ENCODE measurements at regions not wholly inside any gene's neighbourhood (a gene's known extent, or its start where the extent isn't known, plus 50 kb on each side); places are given as distances from the start of the nearest gene placed in this dataset.

DNA sequence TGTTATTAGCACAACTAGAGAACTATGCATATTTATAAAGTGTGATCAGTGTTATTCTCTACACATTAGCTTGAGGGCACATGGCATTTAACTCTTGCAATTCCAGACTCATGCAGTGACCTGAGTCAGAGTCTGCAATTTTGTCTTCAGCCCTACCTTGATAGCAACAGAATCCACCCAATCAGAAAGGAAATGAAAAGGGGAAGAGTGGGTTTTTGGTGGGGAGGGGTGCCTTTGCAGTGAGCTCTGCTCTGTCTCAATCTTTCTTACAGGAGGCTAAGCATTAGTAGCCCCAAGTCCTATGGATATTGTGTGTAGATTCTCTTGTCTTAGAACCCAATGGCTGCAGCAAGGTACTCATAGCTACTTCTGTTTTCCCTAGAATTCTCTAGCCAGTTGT is 489.2 kb downstream of the DHX35 start:
- H3K36me3 ChIP-seq (ENCODE audit: low read depth) = no peaks in the 10 kb centered on the region
- CTCF ChIA-PET = no interaction called here
- H3F3A ChIP-seq (ENCODE audit: insufficient read depth, low read depth) = no peaks in the 10 kb centered on the region
- no peak overlapping the region for H2AFZ ChIP-seq
- intact Hi-C loops (cut with micrococcal nuclease; ENCODE audit: unreplicated experiment) = no loop called here
- H4K20me1 ChIP-seq (ENCODE audit: insufficient read depth) = no peaks in the 10 kb centered on the region
- H3K27me3 ChIP-seq (ENCODE audit: insufficient read depth, low read depth) = no peaks in the 10 kb centered on the region
- H3K4me1 ChIP-seq (replicated peaks; ENCODE audit: insufficient read depth) = no peaks in the 10 kb centered on the region
- H3K9me2 ChIP-seq (ENCODE audit: insufficient read depth) = no peaks in the 10 kb centered on the region
- no peak for TF ChIP-seq EZH2 (IDR thresholded peaks at IDR 0.05; ENCODE audit: low read depth)
- TF ChIP-seq, protein P1, sequence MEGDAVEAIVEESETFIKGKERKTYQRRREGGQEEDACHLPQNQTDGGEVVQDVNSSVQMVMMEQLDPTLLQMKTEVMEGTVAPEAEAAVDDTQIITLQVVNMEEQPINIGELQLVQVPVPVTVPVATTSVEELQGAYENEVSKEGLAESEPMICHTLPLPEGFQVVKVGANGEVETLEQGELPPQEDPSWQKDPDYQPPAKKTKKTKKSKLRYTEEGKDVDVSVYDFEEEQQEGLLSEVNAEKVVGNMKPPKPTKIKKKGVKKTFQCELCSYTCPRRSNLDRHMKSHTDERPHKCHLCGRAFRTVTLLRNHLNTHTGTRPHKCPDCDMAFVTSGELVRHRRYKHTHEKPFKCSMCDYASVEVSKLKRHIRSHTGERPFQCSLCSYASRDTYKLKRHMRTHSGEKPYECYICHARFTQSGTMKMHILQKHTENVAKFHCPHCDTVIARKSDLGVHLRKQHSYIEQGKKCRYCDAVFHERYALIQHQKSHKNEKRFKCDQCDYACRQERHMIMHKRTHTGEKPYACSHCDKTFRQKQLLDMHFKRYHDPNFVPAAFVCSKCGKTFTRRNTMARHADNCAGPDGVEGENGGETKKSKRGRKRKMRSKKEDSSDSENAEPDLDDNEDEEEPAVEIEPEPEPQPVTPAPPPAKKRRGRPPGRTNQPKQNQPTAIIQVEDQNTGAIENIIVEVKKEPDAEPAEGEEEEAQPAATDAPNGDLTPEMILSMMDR (conservative IDR thresholded peaks at IDR 0.05) = no peak
- no peak overlapping the region for H3K4me3 ChIP-seq
- no peak overlapping the region for H3K27ac ChIP-seq
- H3K4me2 ChIP-seq = no peak overlapping the region
- DNase-seq = no peak
- BruUV-seq (replicated peaks) = no TSS peak
- no peaks in the 10 kb centered on the region for H3K79me2 ChIP-seq (ENCODE audit: low read depth)
- H3K9me3 ChIP-seq (ENCODE audit: insufficient read depth, low read depth) = no peaks in the 10 kb centered on the region
- POLR2A ChIA-PET (ENCODE audit: unreplicated experiment) = no interaction called here

DNA sequence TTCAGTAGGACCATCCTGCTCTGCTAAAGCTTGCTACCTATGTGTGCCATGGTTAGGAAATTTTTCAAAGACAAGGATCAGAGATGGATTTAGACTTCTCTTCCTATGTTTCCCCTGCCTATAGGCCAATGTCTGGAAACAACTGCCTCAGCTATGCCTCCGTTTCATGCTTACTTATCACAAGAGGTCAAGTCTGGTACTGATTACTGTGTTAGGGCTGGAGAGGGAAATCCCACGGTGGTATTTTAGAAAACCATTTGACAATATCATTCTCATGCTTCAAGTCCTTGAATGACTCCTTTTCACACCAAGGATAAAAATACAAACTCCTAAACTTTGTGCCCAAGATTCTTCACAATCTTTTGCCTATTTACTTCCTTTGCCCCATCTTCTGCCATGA is 484.3 kb downstream of the DHX35 start:
- CTCF ChIA-PET = no interaction called here
- intact Hi-C loops (cut with micrococcal nuclease; ENCODE audit: unreplicated experiment) = no loop called here
- TF ChIP-seq, protein P1 (conservative IDR thresholded peaks at IDR 0.05) = no peak
- TF ChIP-seq EZH2 (IDR thresholded peaks at IDR 0.05; ENCODE audit: low read depth) = no peak

DNA sequence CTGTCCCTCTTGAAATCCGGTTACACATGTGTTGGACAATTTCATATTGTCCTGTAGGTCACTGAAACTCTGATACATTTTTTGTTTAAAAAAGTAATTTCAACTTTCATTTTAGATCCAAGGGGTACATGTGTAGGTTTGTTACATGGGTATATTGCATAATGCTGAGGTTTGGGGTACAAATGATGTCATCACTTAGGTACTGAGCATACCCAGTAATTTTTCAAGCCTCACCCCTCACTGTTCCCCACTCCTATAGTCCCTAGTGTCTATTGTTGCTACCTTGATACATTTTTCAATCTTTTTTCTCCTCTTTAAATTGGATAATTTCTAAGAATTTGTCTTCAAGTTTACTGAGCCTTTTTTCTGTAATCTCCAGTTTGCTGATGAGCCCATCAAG is 483.0 kb downstream of the DHX35 start:
- H3K4me3 ChIP-seq = no peak overlapping the region
- no peaks in the 10 kb centered on the region for H3K27me3 ChIP-seq (ENCODE audit: insufficient read depth, low read depth)
- H3K4me1 ChIP-seq (replicated peaks; ENCODE audit: insufficient read depth) = no peaks in the 10 kb centered on the region
- H3F3A ChIP-seq (ENCODE audit: insufficient read depth, low read depth) = no peaks in the 10 kb centered on the region
- H3K36me3 ChIP-seq (ENCODE audit: low read depth) = no peaks in the 10 kb centered on the region
- H3K27ac ChIP-seq = no peak overlapping the region
- no peak overlapping the region for H2AFZ ChIP-seq
- DNase-seq = no peak
- intact Hi-C loops (cut with micrococcal nuclease; ENCODE audit: unreplicated experiment) = no loop called here
- H3K79me2 ChIP-seq (ENCODE audit: low read depth) = no peaks in the 10 kb centered on the region
- BruUV-seq (replicated peaks) = no TSS peak
- H3K9me3 ChIP-seq (ENCODE audit: insufficient read depth, low read depth) = no peaks in the 10 kb centered on the region
- CTCF ChIA-PET = no interaction called here
- no peaks in the 10 kb centered on the region for H3K9me2 ChIP-seq (ENCODE audit: insufficient read depth)
- no peak overlapping the region for H3K4me2 ChIP-seq
- TF ChIP-seq, protein P1 (conservative IDR thresholded peaks at IDR 0.05) = no peak
- TF ChIP-seq EZH2 (IDR thresholded peaks at IDR 0.05; ENCODE audit: low read depth) = no peak
- no peaks in the 10 kb centered on the region for H4K20me1 ChIP-seq (ENCODE audit: insufficient read depth)
- POLR2A ChIA-PET (ENCODE audit: unreplicated experiment) = no interaction called here

More for the DNA sequence above, 484.3 kb downstream of the DHX35 start:
- POLR2A ChIA-PET (ENCODE audit: unreplicated experiment) = no interaction called here
- Histone ChIP-seq H3K4me3 (no peak overlapping the region), H3F3A (ENCODE audit: insufficient read depth, low read depth) (no peaks in the 10 kb centered on the region), H3K4me1 (replicated peaks; ENCODE audit: insufficient read depth) (no peaks in the 10 kb centered on the region), H2AFZ (no peak overlapping the region), H3K9me3 (ENCODE audit: insufficient read depth, low read depth) (no peaks in the 10 kb centered on the region), H4K20me1 (ENCODE audit: insufficient read depth) (no peaks in the 10 kb centered on the region), H3K9me2 (ENCODE audit: insufficient read depth) (no peaks in the 10 kb centered on the region), H3K4me2 (no peak overlapping the region), H3K79me2 (ENCODE audit: low read depth) (no peaks in the 10 kb centered on the region), H3K27me3 (ENCODE audit: insufficient read depth, low read depth) (no peaks in the 10 kb centered on the region), H3K36me3 (ENCODE audit: low read depth) (no peaks in the 10 kb centered on the region), H3K27ac (no peak overlapping the region)
- no TSS peak for BruUV-seq (replicated peaks)
- DNase-seq = no peak
